ENCODE measurements at regions not wholly inside any gene's neighbourhood (a gene's known extent, or its start where the extent isn't known, plus 50 kb on each side); places are given as distances from the start of the nearest gene placed in this dataset.

GRCh38 chr15:70308011-70308734 is 210.5 kb upstream of the TLE3 start:
- no peak for TF ChIP-seq CTCF (IDR thresholded peaks at IDR 0.05)
- TF ChIP-seq POLR2AphosphoS5 (IDR thresholded peaks at IDR 0.05) = no peak
- TF ChIP-seq POLR2A (IDR thresholded peaks at IDR 0.05; ENCODE audit: low read depth) = no peak
